ENCODE measurements at regions not wholly inside any gene's neighbourhood (a gene's known extent, or its start where the extent isn't known, plus 50 kb on each side); places are given as distances from the start of the nearest gene placed in this dataset.

GRCh38 chr6:23584134-23584763, 541.8 kb upstream of the NRSN1 start:
- Histone ChIP-seq H3K36me3 (replicated peaks; ENCODE audit: insufficient read depth, low read depth) (no peaks in the 10 kb centered on the region), H2AFZ (no peak overlapping the region), H3K27me3 (no peaks in the 10 kb centered on the region), H3K4me1 (ENCODE audit: insufficient read depth) (no peaks in the 10 kb centered on the region), H3K79me2 (no peaks in the 10 kb centered on the region), H3K9me3 (ENCODE audit: low read depth) (no peaks in the 10 kb centered on the region), H3K9me2 (replicated peaks; ENCODE audit: insufficient read depth) (no peaks in the 10 kb centered on the region), H4K20me1 (ENCODE audit: insufficient read depth, poor library complexity, severe bottlenecking) (no peaks in the 10 kb centered on the region), H3K27ac (peak overlapping the region; percentile 15), H3K4me2 (peak overlapping the region; percentile 28), H3K4me3 (no peak overlapping the region)
- 54% methylated on average over 5 of the region's 5 CpGs for WGBS (ENCODE audit: low lambda C conversion rate, missing lambda C conversion rate)
- DNase-seq (ENCODE audit: low spot score): no peak
- TF ChIP-seq EZH2 (IDR thresholded peaks at IDR 0.05; ENCODE audit: borderline replicate concordance) (no peak), EZH2phosphoT487 (IDR thresholded peaks at IDR 0.05; ENCODE audit: low read depth, severe bottlenecking, unreplicated experiment) (no peak), CTCF (IDR thresholded peaks at IDR 0.05; ENCODE audit: poor library complexity) (no peak)

GRCh38 chr6:23587582-23587981, 538.4 kb upstream of the NRSN1 start:
- no peaks in the 10 kb centered on the region for H3K36me3 ChIP-seq (replicated peaks; ENCODE audit: insufficient read depth, low read depth)
- no peaks in the 10 kb centered on the region for H3K79me2 ChIP-seq
- H4K20me1 ChIP-seq (ENCODE audit: insufficient read depth, poor library complexity, severe bottlenecking): no peaks in the 10 kb centered on the region
- H3K9me2 ChIP-seq (replicated peaks; ENCODE audit: insufficient read depth): no peaks in the 10 kb centered on the region
- TF ChIP-seq EZH2 (IDR thresholded peaks at IDR 0.05; ENCODE audit: borderline replicate concordance) (no peak), EZH2phosphoT487 (IDR thresholded peaks at IDR 0.05; ENCODE audit: low read depth, severe bottlenecking, unreplicated experiment) (no peak), CTCF (IDR thresholded peaks at IDR 0.05; ENCODE audit: poor library complexity) (no peak)
- H2AFZ ChIP-seq: no peak overlapping the region
- no peaks in the 10 kb centered on the region for H3K27me3 ChIP-seq
- H3K9me3 ChIP-seq (ENCODE audit: low read depth): no peaks in the 10 kb centered on the region
- 57% methylated on average over 1 of the region's 1 CpG for WGBS (ENCODE audit: low lambda C conversion rate, missing lambda C conversion rate)
- no peak overlapping the region for H3K4me3 ChIP-seq
- no peak overlapping the region for H3K4me2 ChIP-seq
- no peaks in the 10 kb centered on the region for H3K4me1 ChIP-seq (ENCODE audit: insufficient read depth)
- DNase-seq (ENCODE audit: low spot score): no peak
- no peak overlapping the region for H3K27ac ChIP-seq

DNA sequence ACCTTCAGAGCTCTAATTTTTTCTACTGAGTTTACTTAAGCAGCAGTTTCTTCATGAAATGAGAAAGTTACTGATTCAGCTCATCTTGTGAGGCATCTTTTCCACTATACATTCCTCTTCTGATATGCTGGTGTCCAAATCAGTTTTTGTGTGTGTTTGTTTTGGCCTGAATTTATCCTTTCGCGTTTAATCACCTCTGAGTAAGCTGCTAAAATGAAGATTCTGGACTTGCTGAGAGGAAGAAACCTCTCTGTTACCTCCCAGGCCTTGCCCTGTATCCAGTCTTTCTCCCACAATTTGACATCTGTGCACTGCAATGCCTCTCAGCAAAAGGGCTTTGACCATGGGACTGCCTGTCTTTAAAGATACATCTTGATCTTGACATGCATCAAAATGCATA, 536.2 kb upstream of the NRSN1 start:
- no peak overlapping the region for H3K4me2 ChIP-seq
- no peak for DNase-seq (ENCODE audit: low spot score)
- no peaks in the 10 kb centered on the region for H3K9me3 ChIP-seq (ENCODE audit: low read depth)
- H3K27ac ChIP-seq: no peak overlapping the region
- H3K9me2 ChIP-seq (replicated peaks; ENCODE audit: insufficient read depth): no peaks in the 10 kb centered on the region
- H3K4me1 ChIP-seq (ENCODE audit: insufficient read depth): no peaks in the 10 kb centered on the region
- TF ChIP-seq EZH2phosphoT487 (IDR thresholded peaks at IDR 0.05; ENCODE audit: low read depth, severe bottlenecking, unreplicated experiment) (no peak), EZH2 (IDR thresholded peaks at IDR 0.05; ENCODE audit: borderline replicate concordance) (no peak), CTCF (IDR thresholded peaks at IDR 0.05; ENCODE audit: poor library complexity) (no peak)
- H3K79me2 ChIP-seq: no peaks in the 10 kb centered on the region
- no peaks in the 10 kb centered on the region for H3K27me3 ChIP-seq
- no peaks in the 10 kb centered on the region for H3K36me3 ChIP-seq (replicated peaks; ENCODE audit: insufficient read depth, low read depth)
- H3K4me3 ChIP-seq: no peak overlapping the region
- H2AFZ ChIP-seq: no peak overlapping the region
- no peaks in the 10 kb centered on the region for H4K20me1 ChIP-seq (ENCODE audit: insufficient read depth, poor library complexity, severe bottlenecking)
- WGBS (ENCODE audit: low lambda C conversion rate, missing lambda C conversion rate): 75% methylated on average over 2 of the region's 2 CpGs
